PC-3 (cell line): ENCODE measurements at regions not wholly inside any gene's neighbourhood (a gene's known extent, or its start where the extent isn't known, plus 50 kb on each side); places are given as distances from the start of the nearest gene placed in this dataset.
"Not testable (repeated sequence)": the region's sequence is repeated elsewhere in the genome, so short reads cannot be mapped to it uniquely, and the experiment has no call there.

Source experiments
- EZH2phosphoT487 ChIP-seq: fragments of 300-600 bp; sonication (generic); IDR thresholded peaks from 2 replicates; pipeline ENCODE4 v1.6.1; 2018; ENCODE audit warnings: mild to moderate bottlenecking, antibody characterized with exemption, low read length, borderline replicate concordance
- TF ChIP-seq, protein P1 (sequence below): fragments of 300-600 bp; sonication (generic); conservative IDR thresholded peaks from 2 replicates; pipeline ENCODE4 v1.5.1; 2017; ENCODE audit warnings: antibody characterized with exemption, low read depth, mild to moderate bottlenecking, low read length

DNA sequence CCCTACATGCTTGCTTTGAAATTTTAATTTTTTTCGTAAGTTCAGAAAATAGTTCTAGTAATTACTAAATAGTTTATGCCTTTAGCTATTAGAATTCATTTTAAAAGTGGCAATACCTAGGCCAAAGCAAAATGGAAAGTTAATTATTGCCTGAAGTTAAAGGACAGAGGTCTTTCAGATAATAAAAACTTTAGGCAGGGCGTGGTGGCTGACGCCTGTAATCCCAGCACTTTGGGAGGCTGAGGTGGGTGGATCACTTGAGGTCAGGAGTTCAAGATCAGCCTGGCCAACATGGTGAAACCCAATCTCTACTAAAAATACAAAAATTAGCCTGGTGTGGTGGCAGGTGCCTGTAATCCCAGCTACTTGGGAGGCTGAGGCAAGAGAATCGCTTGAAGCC lies 65.9 kb upstream of the MARCKS start:
- TF ChIP-seq, protein P1, sequence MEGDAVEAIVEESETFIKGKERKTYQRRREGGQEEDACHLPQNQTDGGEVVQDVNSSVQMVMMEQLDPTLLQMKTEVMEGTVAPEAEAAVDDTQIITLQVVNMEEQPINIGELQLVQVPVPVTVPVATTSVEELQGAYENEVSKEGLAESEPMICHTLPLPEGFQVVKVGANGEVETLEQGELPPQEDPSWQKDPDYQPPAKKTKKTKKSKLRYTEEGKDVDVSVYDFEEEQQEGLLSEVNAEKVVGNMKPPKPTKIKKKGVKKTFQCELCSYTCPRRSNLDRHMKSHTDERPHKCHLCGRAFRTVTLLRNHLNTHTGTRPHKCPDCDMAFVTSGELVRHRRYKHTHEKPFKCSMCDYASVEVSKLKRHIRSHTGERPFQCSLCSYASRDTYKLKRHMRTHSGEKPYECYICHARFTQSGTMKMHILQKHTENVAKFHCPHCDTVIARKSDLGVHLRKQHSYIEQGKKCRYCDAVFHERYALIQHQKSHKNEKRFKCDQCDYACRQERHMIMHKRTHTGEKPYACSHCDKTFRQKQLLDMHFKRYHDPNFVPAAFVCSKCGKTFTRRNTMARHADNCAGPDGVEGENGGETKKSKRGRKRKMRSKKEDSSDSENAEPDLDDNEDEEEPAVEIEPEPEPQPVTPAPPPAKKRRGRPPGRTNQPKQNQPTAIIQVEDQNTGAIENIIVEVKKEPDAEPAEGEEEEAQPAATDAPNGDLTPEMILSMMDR = not testable (repeated sequence)
- TF ChIP-seq EZH2phosphoT487 = not testable (repeated sequence)
